ENCODE measurements at regions not wholly inside any gene's neighbourhood (a gene's known extent, or its start where the extent isn't known, plus 50 kb on each side); places are given as distances from the start of the nearest gene placed in this dataset.

DNA sequence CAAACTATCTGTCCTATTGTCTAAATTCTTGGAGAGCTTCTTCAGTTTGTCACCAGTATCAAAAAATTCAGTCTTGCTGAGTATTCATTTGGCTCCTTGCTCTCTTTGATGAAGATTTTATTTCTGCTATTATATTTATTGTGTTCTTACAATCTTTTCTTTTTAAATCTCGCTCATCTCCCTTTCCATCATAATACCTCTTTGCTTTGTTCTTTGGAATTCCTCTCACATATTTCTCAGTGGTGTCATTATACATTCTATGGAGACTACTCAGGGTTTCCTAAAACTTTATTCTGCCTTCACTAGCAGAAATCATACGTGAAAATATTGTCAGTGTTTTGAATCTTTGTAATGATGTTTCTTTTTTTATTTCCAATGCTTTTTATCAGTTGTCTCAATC is 445.2 kb upstream of the ID4 start:
- no peaks in the 10 kb centered on the region for H3K27me3 ChIP-seq (replicated peaks in 1 of 2; ENCODE audit: control insufficient read depth in 2 of 2, insufficient read depth in 2 of 2, low read length in 1 of 2)
- POLR2A ChIA-PET: no interaction called here
- FAIRE-seq: no peak
- H3K79me2 ChIP-seq (ENCODE audit: control insufficient read depth, insufficient read depth, low read length): no peaks in the 10 kb centered on the region
- no peak for ATAC-seq
- in situ Hi-C loops (cut with MboI): no loop called here
- H3K36me3 ChIP-seq (ENCODE audit: control insufficient read depth in 2 of 2, insufficient read depth in 2 of 2, low read length in 1 of 2): no peaks in the 10 kb centered on the region
- DNase-seq (ENCODE audit: low read depth, low spot score): no peak
- RAD21 ChIA-PET (ENCODE audit: unreplicated experiment): no interaction called here
- H4K20me1 ChIP-seq (ENCODE audit: control insufficient read depth, insufficient read depth): no peaks in the 10 kb centered on the region
- 2% methylated on average over 2 of the region's 2 CpGs for WGBS (ENCODE audit: insufficient coverage, insufficient replicate concordance, low lambda C conversion rate, missing lambda C conversion rate)
- H3K4me3 ChIP-seq: no peak overlapping the region
- no peaks in the 10 kb centered on the region for H3K9me3 ChIP-seq (replicated peaks; ENCODE audit: control insufficient read depth, insufficient read depth, low read length)
- no peak overlapping the region for H3K4me2 ChIP-seq (ENCODE audit: control insufficient read depth, insufficient read depth)
- no peak overlapping the region for H3K9ac ChIP-seq (ENCODE audit: control insufficient read depth, insufficient read depth, low read length)
- H3K4me1 ChIP-seq (ENCODE audit: control insufficient read depth, insufficient read depth, low read length): no peaks in the 10 kb centered on the region
- SMC1A ChIA-PET (ENCODE audit: uncharacterized antibody, unreplicated experiment): no interaction called here
- intact Hi-C loops (cut with micrococcal nuclease; ENCODE audit: unreplicated experiment): no loop called here
- TF ChIP-seq TCF3 (IDR thresholded peaks at IDR 0.05; ENCODE audit: borderline replicate concordance, insufficient read depth, low read depth, low read length) (no peak), YY1 (IDR thresholded peaks at IDR 0.05; ENCODE audit: low read depth, low read length) (no peak), ESRRA (IDR thresholded peaks at IDR 0.05; ENCODE audit: low read length) (no peak), RAD21 (IDR thresholded peaks at IDR 0.05; ENCODE audit: insufficient read depth, low read depth, low read length) (no peak), SMC3 (IDR thresholded peaks at IDR 0.05; ENCODE audit: borderline replicate concordance, low read length) (no peak), BHLHE40 (IDR thresholded peaks at IDR 0.05; ENCODE audit: borderline replicate concordance in 1 of 2, low read depth in 2 of 2, low read length in 1 of 2) (no peak), USF1 (IDR thresholded peaks at IDR 0.05; ENCODE audit: borderline replicate concordance, extremely low read length, insufficient read depth, low read depth, low read length) (no peak), CHD2 (IDR thresholded peaks at IDR 0.05; ENCODE audit: borderline replicate concordance, low read depth, low read length) (no peak)
- TF ChIP-seq, protein P1, sequence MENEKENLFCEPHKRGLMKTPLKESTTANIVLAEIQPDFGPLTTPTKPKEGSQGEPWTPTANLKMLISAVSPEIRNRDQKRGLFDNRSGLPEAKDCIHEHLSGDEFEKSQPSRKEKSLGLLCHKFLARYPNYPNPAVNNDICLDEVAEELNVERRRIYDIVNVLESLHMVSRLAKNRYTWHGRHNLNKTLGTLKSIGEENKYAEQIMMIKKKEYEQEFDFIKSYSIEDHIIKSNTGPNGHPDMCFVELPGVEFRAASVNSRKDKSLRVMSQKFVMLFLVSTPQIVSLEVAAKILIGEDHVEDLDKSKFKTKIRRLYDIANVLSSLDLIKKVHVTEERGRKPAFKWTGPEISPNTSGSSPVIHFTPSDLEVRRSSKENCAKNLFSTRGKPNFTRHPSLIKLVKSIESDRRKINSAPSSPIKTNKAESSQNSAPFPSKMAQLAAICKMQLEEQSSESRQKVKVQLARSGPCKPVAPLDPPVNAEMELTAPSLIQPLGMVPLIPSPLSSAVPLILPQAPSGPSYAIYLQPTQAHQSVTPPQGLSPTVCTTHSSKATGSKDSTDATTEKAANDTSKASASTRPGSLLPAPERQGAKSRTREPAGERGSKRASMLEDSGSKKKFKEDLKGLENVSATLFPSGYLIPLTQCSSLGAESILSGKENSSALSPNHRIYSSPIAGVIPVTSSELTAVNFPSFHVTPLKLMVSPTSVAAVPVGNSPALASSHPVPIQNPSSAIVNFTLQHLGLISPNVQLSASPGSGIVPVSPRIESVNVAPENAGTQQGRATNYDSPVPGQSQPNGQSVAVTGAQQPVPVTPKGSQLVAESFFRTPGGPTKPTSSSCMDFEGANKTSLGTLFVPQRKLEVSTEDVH (IDR thresholded peaks at IDR 0.05; ENCODE audit: low read depth, partially characterized antibody): no peak
- no peak overlapping the region for H3K27ac ChIP-seq (ENCODE audit: control insufficient read depth, insufficient read depth)
- no peak overlapping the region for H2AFZ ChIP-seq (ENCODE audit: control insufficient read depth, low read depth, low read length)
- CTCF ChIA-PET: no interaction called here
- BruUV-seq (replicated peaks): no TSS peak

All from GM12878 (cell line).